IMR-90 (cell line): ENCODE measurements at regions not wholly inside any gene's neighbourhood (a gene's known extent, or its start where the extent isn't known, plus 50 kb on each side); places are given as distances from the start of the nearest gene placed in this dataset.
"Not testable (repeated sequence)": the region's sequence is repeated elsewhere in the genome, so short reads cannot be mapped to it uniquely, and the experiment has no call there.

Experiments used
- ATAC-seq: fragments of 200-7000 bp; cut with Tn5 transposase; 2 replicates; pipeline ENCODE4 v1.9.1; 2020; ENCODE audit warnings: low read depth, mild to moderate bottlenecking, moderate library complexity
- BruUV-seq: library from RNA; stranded (reverse); fragments of 400-500 nt; replicated peaks from 2 replicates; lab custom pipeline; 2021; lab: Mats Ljungman, UMichigan
- CTCF ChIA-PET: fragments of 300-600 bp; formaldehyde crosslinking; extraction: SDS; loops from one replicate; lab custom pipeline; 2021; ENCODE audit warnings: antibody characterized with exemption; lab: Yijun Ruan, JAX
- POLR2A ChIA-PET: fragments of 300-600 bp; sonication (Branson Sonifier 250); formaldehyde crosslinking; loops from one replicate; lab custom pipeline; 2022; ENCODE audit warnings: antibody characterized with exemption; ENCODE audit not compliant: unreplicated experiment; lab: Charles Lee
- DNase-seq: peaks from one replicate; pipeline ENCODE4 v3.0.0; 2013
- H2AFZ ChIP-seq: replicated peaks from 2 replicates; pipeline ENCODE3; 2013; ENCODE audit warnings: low read length, mild to moderate bottlenecking; ENCODE audit not compliant: poor library complexity
- H2AK5ac ChIP-seq: 2 replicates; pipeline ENCODE4 v1.6.1; 2013; ENCODE audit warnings: low read depth, low read length, inconsistent platforms
- H2AK9ac ChIP-seq: replicated peaks from 2 replicates; pipeline ENCODE3; 2013; ENCODE audit warnings: mild to moderate bottlenecking, low read depth, low read length, moderate library complexity; ENCODE audit not compliant: poor library complexity
- H2BK120ac ChIP-seq: 2 replicates; pipeline ENCODE4 v1.6.1; 2013; ENCODE audit warnings: low read depth, low read length, inconsistent platforms
- H2BK15ac ChIP-seq: 3 replicates; pipeline ENCODE4 v1.6.1; 2013; ENCODE audit warnings: low read depth, low read length, inconsistent platforms
- H2BK20ac ChIP-seq: 2 replicates; pipeline ENCODE4 v1.6.1; 2013; ENCODE audit warnings: low read depth, mild to moderate bottlenecking, inconsistent platforms, low read length, moderate library complexity
- H2BK5ac ChIP-seq: 2 replicates; pipeline ENCODE4 v1.6.1; 2013; ENCODE audit warnings: mild to moderate bottlenecking, low read depth, low read length, inconsistent platforms; ENCODE audit not compliant: poor library complexity, severe bottlenecking
- H3K14ac ChIP-seq: replicated peaks from 2 replicates; pipeline ENCODE4 v1.6.1; 2013; ENCODE audit warnings: low read depth, low read length, inconsistent platforms
- H3K18ac ChIP-seq: 2 replicates; pipeline ENCODE4 v1.6.1; 2013; ENCODE audit warnings: low read depth, low read length, control low read depth
- H3K23ac ChIP-seq: 2 replicates; pipeline ENCODE4 v1.6.1; 2013; ENCODE audit warnings: low read depth, low read length, inconsistent platforms
- H3K27ac ChIP-seq: 2 replicates; pipeline ENCODE4 v1.5.1; 2013; ENCODE audit warnings: mild to moderate bottlenecking, control low read depth, low read length; ENCODE audit not compliant: insufficient read depth
- H3K27me3 ChIP-seq: 2 replicates; pipeline ENCODE4 v1.6.1; 2013; ENCODE audit warnings: low read length; ENCODE audit not compliant: control insufficient read depth, insufficient read depth
- H3K36me3 ChIP-seq: 2 replicates; pipeline ENCODE4 v1.6.1; 2013; ENCODE audit warnings: low read length, mixed read lengths; ENCODE audit not compliant: control insufficient read depth, insufficient read depth
- H3K4ac ChIP-seq: 2 replicates; pipeline ENCODE4 v1.6.1; 2013; ENCODE audit warnings: low read depth, low read length, inconsistent platforms
- H3K4me1 ChIP-seq: 2 replicates; pipeline ENCODE4 v1.6.1; 2013; ENCODE audit warnings: low read length, mixed read lengths; ENCODE audit not compliant: control insufficient read depth, insufficient read depth
- H3K4me2 ChIP-seq: 2 replicates; pipeline ENCODE4 v1.6.1; 2013; ENCODE audit warnings: low read depth, mild to moderate bottlenecking, control low read depth, low read length, moderate library complexity
- H3K4me3 ChIP-seq: 2 replicates; pipeline ENCODE4 v1.5.1; 2013; ENCODE audit warnings: low read depth, mild to moderate bottlenecking, control low read depth, low read length, moderate library complexity; ENCODE audit not compliant: insufficient read depth
- H3K56ac ChIP-seq: 2 replicates; pipeline ENCODE4 v1.6.1; 2013; ENCODE audit warnings: low read length, inconsistent platforms; ENCODE audit not compliant: insufficient read depth; ENCODE audit errors: extremely low read depth
- H3K79me1 ChIP-seq, 2 experiments: 2 replicates each; pipeline ENCODE4 v1.6.1; 2013; ENCODE audit warnings: low read length in 2 of 2, inconsistent platforms in 1 of 2, low read depth in 1 of 2
- H3K9ac ChIP-seq: 2 replicates; pipeline ENCODE4 v1.6.1; 2013; ENCODE audit warnings: low read depth, low read length, control low read depth
- H3K9me1 ChIP-seq: 2 replicates; pipeline ENCODE4 v1.6.1; 2013; ENCODE audit warnings: low read length, inconsistent platforms; ENCODE audit not compliant: insufficient read depth
- H3K9me3 ChIP-seq: 2 replicates; pipeline ENCODE4 v1.6.1; 2013; ENCODE audit warnings: low read length; ENCODE audit not compliant: control insufficient read depth, insufficient read depth
- H4K20me1 ChIP-seq: 2 replicates; pipeline ENCODE4 v1.6.1; 2013; ENCODE audit warnings: low read length, inconsistent platforms; ENCODE audit not compliant: insufficient read depth
- H4K5ac ChIP-seq: 2 replicates; pipeline ENCODE4 v1.6.1; 2013; ENCODE audit warnings: mild to moderate bottlenecking, low read depth, low read length, control low read depth
- H4K8ac ChIP-seq, 2 experiments: 2 replicates each; pipeline ENCODE4 v1.6.1; 2013; ENCODE audit warnings: low read depth in 2 of 2, low read length in 2 of 2, control low read depth in 1 of 2, inconsistent platforms in 1 of 2
- H4K91ac ChIP-seq: 2 replicates; pipeline ENCODE4 v1.6.1; 2013; ENCODE audit warnings: low read depth, low read length, inconsistent platforms; ENCODE audit not compliant: insufficient read depth
- CEBPB ChIP-seq: IDR thresholded peaks from 2 replicates; pipeline ENCODE4 v1.6.1; 2012; ENCODE audit warnings: low read depth, low read length, improper control_type of control experiment
- CHD1 ChIP-seq: IDR thresholded peaks from 2 replicates; pipeline ENCODE4 v1.6.1; 2012; ENCODE audit warnings: low read depth, low read length, improper control_type of control experiment
- CTCF ChIP-seq: conservative IDR thresholded peaks from 2 replicates; pipeline ENCODE4 v1.5.1; 2012; ENCODE audit warnings: mild to moderate bottlenecking, low read depth, low read length, improper control_type of control experiment
- RAD21 ChIP-seq: IDR thresholded peaks from 2 replicates; pipeline ENCODE4 v1.6.1; 2012; ENCODE audit warnings: low read length, improper control_type of control experiment
- RCOR1 ChIP-seq: IDR thresholded peaks from 2 replicates; pipeline ENCODE4 v1.6.1; 2012; ENCODE audit warnings: mild to moderate bottlenecking, low read length, improper control_type of control experiment; ENCODE audit not compliant: insufficient replicate concordance
- RFX5 ChIP-seq: IDR thresholded peaks from 2 replicates; pipeline ENCODE4 v1.8.0; 2012; ENCODE audit warnings: low read depth, mild to moderate bottlenecking, low read length, moderate library complexity
- USF2 ChIP-seq: fragments of 150-350 bp; IDR thresholded peaks from 2 replicates; pipeline ENCODE4 v1.6.1; 2017; ENCODE audit warnings: mild to moderate bottlenecking, antibody characterized with exemption, low read length, low read depth
- WGBS, 2 experiments: methylation state at CpG; one replicate each; pipeline versions ENCODE4 v1.1.5 to v1.1.7; 2013; ENCODE audit warnings: missing lambda C conversion rate in 2 of 2; ENCODE audit not compliant: insufficient read length in 1 of 2; ENCODE audit errors: extremely low coverage in 2 of 2; 5-methylcytosine and 5-hydroxymethylcytosine counted together
- dilution Hi-C: fragments of 300-500 bp; cut with HindIII; formaldehyde crosslinking; loops from one replicate; pipeline ENCODE4 v1.14.3; 2018; ENCODE audit warnings: low sequenced_read_pairs; ENCODE audit not compliant: unreplicated experiment
- in situ Hi-C: fragments of 300-500 bp; cut with MboI; formaldehyde crosslinking; loops from 3 replicates; pipeline ENCODE4 v1.14.3; 2019; ENCODE audit warnings: low sequenced_read_pairs, inconsistent platforms, mixed read lengths
- intact Hi-C: fragments of 100-400 bp; cut with micrococcal nuclease; formaldehyde crosslinking; loops from 2 replicates; pipeline ENCODE4 v1.10.0; 2022

- Histone ChIP-seq H3K4me3 (no peak overlapping the region), H2AK9ac (no peak overlapping the region), H2BK120ac (no peak overlapping the region), H3K79me1 (no peaks in the 10 kb centered on the region), H2AFZ (no peak overlapping the region), H2BK5ac (no peak overlapping the region), H3K36me3 (no peaks in the 10 kb centered on the region), H3K4me2 (no peak overlapping the region), H3K4me1 (no peaks in the 10 kb centered on the region), H4K8ac (no peak overlapping the region), H4K91ac (no peak overlapping the region), H3K9me3 (no peaks in the 10 kb centered on the region), H2BK20ac (no peak overlapping the region), H2BK15ac (no peak overlapping the region), H3K9me1 (no peaks in the 10 kb centered on the region), H3K23ac (no peak overlapping the region), H3K14ac (no peak overlapping the region), H3K27ac (no peak overlapping the region), H4K20me1 (no peaks in the 10 kb centered on the region), H3K56ac (no peak overlapping the region), H3K9ac (no peak overlapping the region), H4K5ac (no peak overlapping the region), H3K18ac (no peak overlapping the region), H2AK5ac (no peak overlapping the region), H3K4ac (no peak overlapping the region), H3K27me3 (peaks cover 3% of the 10 kb centered on the region; the same call in 1 of the 2 replicates)
- no peak for DNase-seq
- TF ChIP-seq RFX5: no peak
- TF ChIP-seq CEBPB: no peak
- TF ChIP-seq RAD21: no peak
- TF ChIP-seq RCOR1: no peak
- TF ChIP-seq CTCF: no peak
- no peak for TF ChIP-seq USF2
- TF ChIP-seq CHD1: no peak
- BruUV-seq: no TSS peak
- in situ Hi-C loops (no loop called here), dilution Hi-C loops (no loop called here), intact Hi-C loops (no loop called here)
- no CpG with 5 or more reads among the region's 3 CpGs for WGBS, 2 experiments
- POLR2A ChIA-PET: no interaction called here
- ATAC-seq: no peak
- CTCF ChIA-PET: no interaction called here
These were observed 156.3 kb downstream of the CDRT15L2 start for GRCh38 chr17:20735796-20736195.

- H2BK20ac ChIP-seq, H4K91ac ChIP-seq, H3K14ac ChIP-seq, H3K56ac ChIP-seq, H2AK5ac ChIP-seq, intact Hi-C loops, H3K79me1 ChIP-seq, H3K4me1 ChIP-seq, H3K4me2 ChIP-seq, CTCF ChIA-PET, H2AFZ ChIP-seq, H3K23ac ChIP-seq, H2BK120ac ChIP-seq, H2BK15ac ChIP-seq, POLR2A ChIA-PET, H3K18ac ChIP-seq, H3K4me3 ChIP-seq, H4K8ac ChIP-seq, ATAC-seq, H3K27me3 ChIP-seq, H4K5ac ChIP-seq, BruUV-seq, H3K4ac ChIP-seq, H3K36me3 ChIP-seq, DNase-seq, H3K27ac ChIP-seq, dilution Hi-C loops, H3K9me1 ChIP-seq, H4K20me1 ChIP-seq, H2AK9ac ChIP-seq, in situ Hi-C loops, H3K9ac ChIP-seq, H3K9me3 ChIP-seq, H2BK5ac ChIP-seq: not testable (repeated sequence)
- WGBS, 2 experiments: no CpG with 5 or more reads among the region's 7 CpGs
These were observed 158.1 kb downstream of the CDRT15L2 start for GRCh38 chr17:20737636-20738035.
